NCI-H128 (cell line): ENCODE measurements at regions not wholly inside any gene's neighbourhood (a gene's known extent, or its start where the extent isn't known, plus 50 kb on each side); places are given as distances from the start of the nearest gene placed in this dataset.
"Not testable (repeated sequence)": the region's sequence is repeated elsewhere in the genome, so short reads cannot be mapped to it uniquely, and the experiment has no call there.

Experiments
- DNase-seq: peaks from one replicate; lab custom pipeline; 2025; ENCODE audit not compliant: unreplicated experiment; lab: John Stamatoyannopoulos, UW

DNA sequence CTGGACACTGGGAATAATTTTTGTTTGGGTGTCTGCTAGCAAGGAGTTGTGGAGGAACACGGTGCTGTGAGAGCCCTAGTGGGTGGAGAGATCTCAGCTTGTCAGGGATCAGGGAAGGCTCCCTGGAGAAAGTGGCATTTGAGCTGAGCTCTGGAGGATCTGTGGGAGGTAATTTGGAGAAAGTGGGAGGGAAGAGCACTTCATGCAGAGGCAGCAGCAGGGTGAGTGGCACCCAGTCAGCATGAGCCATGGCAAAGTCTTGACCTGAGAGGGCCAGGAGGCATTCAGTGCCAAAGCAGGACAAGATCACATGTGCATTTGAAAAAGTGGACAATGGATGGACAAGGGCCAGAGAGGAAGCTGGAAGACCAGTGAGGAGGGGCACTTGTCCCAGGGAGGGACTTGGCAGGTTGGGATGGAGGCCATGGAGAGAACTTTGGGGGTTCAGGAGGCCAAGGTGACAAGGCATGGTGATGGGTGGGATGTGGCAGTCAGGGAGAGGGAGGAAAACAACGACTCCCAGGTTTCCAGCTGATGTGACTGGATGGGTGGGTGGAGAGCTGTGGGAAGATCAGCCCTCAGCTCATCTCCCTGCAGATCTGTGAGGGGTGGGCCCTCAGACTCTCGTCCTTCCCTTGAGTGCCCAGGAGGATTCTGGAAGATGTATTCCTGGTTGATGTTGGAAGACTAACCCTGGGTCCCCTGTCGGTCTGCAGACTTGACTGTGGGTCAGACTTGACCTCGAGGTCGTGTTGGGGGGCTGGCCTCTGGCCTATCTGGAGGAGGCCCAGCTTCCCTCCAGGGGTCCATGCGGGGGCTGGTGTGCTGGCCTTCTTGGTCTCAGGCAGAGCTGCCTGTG, 68.9 kb upstream of the PITX1 start:
- no peak for DNase-seq

DNA sequence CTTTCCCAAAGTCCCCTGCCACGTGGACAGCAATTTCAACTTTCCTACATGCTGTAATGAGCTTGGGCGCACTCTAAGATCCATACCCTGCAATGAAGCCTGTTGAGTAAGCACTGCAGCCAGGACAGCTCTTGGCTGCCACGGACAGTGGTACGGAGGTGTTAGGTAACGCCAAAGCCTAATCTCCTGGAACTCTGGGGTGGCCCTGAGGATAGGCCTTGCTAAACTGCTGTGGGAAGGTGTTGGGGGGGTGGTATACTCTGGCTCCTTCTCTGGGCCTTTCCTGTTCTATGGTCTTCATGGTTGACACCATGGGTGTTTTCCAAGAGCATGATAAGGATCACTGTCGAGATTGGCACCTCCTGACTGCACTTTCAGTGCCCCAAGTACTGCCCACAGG, 66.4 kb upstream of the PITX1 start:
- DNase-seq: no peak

DNA sequence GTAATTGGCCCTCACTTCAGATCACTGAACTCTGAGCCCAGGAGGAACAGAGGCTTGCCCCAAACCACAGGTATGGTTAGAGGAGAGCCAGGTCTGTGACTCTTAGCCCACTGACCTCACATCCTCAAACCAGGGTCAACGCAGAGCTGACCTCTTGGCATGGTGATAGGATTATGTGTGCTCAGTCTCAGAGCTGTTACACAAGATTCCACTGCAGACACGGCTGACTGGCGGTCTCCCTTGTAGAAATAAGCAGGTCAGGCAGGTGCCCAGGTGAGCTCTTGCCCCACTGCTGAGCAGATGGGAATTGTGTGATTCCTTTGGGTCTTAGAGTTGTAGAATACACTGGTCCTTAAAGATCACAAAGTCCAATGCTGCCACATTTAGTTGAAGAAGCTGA, 66.0 kb upstream of the PITX1 start:
- no peak for DNase-seq

DNA sequence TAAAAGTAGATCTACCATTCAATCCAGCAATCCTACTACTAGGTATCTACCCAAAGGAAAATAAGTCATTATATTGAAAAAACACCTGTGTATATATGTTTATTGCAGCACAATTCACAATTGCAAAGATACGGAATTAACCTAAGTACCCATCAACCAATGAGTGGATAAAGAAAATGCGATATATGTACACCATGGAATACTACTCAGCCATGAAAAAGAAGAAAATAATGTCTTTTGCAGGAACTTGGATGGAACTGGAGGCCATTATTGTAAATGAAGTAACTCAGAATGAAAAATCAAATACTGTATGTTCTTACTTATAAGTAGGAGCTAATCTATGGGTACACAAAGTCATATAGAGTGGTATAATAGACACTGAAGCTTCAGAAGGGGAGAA, 63.4 kb upstream of the PITX1 start:
- DNase-seq: no peak

DNA sequence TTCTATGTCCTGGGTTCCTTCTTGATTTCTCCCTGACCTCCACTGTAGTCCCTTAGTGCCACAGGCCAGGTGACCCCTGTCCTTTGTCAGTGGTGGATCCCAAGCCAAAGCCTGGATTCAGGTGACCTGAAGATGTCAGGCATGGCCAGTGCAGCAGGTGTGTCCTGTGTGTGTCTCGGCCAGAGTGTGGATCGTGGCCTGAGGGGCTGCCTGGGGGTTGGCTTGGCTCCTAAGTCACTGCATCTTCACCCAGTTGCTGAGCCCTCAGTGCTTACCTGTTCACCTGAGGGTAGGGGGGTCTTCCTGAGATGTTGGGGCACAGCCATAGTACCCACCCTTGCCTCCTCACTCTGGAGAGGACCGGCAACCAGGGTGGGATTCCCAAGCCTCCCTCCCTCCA, 61.8 kb upstream of the PITX1 start:
- DNase-seq: no peak

DNA sequence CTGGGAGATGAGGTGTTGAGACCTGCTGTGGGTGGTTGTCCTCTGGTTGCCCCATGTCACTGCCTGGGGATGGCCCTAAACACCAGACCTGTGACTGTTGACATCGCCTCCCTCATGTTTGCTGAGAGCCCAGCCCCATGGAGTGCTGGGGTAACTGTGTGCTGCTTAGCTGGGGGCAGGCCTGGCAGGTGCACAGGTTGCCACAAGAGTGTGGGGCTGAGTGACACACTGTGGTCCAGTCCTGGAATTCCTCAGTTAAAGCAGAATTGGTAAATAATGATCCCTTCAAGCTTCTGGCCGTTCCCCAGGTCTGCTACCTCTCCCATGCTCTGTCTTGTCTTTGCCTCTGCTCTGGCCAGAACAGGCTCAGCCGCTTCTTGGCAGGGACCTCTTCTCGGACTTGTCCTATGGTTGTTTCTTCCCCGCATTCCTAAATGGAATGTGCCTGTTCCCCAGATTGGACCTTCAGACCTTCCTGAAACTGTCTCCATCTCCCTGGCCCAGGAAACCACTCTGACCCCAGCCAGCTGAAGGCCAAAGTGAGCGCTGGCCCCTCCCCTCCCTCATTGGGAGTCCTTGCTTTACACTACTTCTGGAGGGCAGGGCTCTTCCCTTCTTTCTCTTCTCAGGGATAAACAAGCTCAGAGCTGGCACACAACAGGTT, 61.2 kb upstream of the PITX1 start:
- DNase-seq: no peak

DNA sequence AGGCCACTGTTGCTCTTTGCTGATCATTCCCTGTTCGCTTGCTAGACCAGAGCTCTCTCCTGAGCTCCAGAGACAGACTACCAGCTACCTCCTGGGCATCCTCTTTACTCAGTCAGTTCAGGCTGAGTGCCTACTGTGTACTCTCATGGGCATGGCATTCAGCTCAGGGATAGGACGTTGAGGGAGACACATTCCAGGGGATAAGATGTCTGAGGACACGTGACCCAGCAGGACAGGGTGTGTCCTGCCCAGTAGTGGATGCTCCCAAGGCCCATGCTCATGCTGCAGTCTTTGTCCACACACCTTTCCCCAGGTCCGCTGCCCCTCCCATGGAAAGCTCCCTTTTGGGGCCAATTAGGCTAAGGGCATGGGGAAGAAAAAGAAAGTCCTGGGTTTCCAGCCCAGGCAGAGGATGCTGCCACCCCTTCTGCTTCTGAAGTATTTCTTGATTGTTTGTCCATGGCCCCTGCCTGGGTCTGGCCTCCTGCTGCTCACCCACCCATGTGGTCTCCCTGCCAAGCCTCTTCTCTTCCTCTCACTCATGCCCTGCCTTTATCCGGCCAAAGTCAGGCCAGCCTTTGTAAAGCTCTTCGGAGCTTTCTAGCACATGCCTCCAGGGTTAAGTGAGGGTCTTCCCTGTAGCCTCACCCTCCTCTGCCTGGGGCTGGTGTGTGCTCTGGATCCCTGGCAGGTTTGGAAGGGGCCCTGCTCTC, 60.5 kb upstream of the PITX1 start:
- no peak for DNase-seq

DNA sequence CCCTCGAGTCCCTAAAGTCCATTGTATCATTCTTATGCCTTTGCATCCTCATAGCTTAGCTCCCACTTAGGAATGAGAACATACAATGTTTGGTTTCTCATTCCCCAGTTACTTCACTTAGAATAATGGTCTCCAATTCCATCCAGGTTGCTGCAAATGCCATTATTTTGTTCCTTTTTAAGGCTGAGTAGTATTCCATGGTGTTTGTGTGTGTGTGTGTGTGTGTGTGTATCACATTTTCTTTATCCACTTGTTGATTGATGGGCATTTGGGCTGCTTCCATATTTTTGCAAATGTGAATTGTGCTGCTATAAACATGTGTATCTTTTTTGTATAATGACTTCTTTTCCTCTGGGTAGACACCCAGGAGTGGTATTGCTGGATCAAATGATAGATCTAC, 59.5 kb upstream of the PITX1 start:
- not testable (repeated sequence) for DNase-seq

DNA sequence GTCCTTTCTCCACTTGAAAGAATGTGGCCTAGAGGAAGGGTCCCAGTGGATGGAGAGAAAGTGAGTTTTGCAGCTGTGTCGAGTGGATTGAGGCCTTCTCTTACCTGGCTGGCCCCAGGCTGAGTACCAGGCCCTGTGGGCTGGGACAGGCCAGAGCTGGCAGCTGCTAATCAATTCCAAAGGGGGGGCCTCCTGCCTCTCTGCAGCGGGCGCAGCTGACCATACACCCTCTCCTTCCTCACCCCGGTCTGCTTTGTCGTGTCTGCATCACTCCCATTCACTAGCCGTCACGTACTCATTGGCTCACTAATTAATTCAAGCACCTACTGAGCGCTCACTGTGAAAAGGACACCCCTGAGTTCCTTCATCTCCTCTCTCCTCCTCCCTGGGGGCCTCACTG, 58.4 kb upstream of the PITX1 start:
- no peak for DNase-seq

DNA sequence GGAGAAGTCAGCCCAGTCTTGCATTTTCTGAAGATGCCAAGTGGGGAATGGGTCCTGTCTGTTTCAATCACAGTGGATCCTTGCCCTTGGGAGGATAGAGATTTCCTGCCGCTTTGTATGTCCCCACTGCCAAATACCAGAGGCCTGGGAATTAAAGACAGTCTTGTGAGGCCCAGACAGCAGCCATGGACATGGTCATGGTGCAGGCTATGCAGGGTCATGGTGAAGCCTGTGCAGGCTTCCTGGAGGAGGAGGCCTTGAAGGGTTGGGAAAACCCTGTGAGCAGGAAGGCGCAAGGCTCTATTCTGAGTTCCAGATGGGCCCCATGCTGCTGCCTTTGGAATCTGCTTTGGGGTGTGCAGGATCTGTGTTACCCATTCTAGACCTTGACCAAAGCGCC, 57.3 kb upstream of the PITX1 start:
- no peak for DNase-seq

DNA sequence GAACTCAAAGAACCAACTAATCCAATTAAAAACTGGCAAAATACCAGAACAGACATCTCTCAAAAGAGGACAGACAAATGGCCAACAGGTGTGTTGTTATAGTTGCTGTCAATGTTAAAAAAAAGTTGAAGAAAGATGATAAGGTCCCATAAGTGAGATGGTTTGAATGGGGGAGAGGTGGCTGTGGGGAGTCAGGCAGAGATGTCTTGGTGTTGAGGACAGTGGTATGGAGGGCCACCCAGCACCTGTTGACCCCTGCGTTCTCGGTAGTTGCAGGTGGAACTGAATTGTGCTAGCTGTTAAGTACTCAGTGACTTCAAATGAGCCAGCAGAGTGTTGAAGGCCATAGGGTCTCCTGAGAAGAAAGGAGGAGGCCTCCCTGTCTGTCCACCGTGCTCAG, 55.9 kb upstream of the PITX1 start:
- no peak for DNase-seq

DNA sequence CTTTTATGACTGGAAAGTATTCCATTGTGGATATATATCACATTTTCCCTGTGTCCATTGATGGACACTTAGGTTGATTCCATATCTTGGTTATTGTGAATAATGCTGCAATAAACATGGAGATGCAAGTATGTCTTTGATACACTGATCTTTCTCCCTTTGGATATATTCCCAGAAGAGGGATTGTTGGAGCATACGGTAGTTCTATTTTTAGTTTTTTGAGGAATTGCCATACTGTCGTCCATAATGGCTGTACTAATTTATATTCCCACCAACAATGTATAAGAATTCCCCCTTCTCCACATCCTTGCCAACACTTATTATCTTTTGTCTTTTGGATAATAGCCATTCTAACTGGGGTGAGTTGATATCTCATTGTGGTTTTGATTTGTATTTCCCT, 54.9 kb upstream of the PITX1 start:
- DNase-seq: no peak

DNA sequence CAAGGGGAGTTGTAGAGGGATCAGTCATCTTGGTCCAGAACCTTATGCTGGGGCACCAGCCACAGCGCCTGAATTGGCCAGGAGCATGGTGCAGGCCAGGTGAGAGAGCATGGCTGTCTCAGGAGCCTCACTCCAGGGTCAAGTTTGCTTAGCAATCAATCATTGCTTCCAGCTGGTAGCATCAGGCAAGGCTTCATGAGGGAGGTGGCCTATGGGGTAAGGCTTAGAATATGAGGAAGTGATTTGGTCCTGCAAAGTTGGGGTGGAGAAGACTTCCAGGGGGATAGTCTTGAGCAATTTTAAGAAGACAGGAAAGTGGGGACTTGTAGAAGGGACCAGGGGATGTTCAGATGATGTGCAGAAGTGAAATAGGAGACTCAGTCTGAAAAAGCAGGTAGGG, 53.9 kb upstream of the PITX1 start:
- DNase-seq: no peak

DNA sequence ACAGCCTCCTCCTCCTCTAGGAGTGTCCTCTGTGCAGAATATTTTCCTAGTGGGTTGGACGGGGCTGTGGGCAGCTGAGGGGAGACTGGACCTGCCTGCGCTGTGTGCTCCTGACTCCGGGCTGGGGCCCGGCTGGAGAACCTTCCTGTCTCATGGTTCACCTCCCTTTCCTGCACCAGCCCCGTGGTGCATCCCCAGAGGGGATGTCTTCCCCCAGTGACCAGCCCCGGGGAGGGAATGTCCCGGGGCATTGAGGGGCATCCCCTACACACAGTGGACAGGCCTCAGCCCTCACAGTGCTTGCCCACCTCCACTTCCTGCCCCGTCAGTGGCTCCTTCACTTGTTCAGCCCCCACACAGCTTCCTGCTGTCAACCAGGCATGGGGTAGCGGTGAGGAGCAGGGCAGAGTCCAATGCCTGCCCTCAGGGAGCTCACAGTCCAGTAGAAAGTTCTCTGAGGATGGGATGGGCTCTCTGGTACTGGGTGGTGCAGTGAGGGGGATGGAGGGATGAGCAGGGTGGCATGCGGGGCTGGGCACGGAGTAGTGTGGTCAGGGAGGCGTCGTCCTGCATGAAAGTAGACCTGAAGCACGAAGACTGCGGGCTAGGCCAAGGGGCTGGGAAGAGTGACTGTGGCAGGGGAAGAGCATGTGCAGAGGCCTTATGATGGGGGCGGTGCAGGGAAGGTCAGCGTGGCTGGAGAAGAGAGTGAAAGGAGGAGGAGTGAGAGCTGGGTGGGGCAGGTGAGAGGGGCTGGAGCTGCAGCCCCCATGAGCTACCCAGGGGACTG, 52.1 kb upstream of the PITX1 start:
- DNase-seq: no peak

DNA sequence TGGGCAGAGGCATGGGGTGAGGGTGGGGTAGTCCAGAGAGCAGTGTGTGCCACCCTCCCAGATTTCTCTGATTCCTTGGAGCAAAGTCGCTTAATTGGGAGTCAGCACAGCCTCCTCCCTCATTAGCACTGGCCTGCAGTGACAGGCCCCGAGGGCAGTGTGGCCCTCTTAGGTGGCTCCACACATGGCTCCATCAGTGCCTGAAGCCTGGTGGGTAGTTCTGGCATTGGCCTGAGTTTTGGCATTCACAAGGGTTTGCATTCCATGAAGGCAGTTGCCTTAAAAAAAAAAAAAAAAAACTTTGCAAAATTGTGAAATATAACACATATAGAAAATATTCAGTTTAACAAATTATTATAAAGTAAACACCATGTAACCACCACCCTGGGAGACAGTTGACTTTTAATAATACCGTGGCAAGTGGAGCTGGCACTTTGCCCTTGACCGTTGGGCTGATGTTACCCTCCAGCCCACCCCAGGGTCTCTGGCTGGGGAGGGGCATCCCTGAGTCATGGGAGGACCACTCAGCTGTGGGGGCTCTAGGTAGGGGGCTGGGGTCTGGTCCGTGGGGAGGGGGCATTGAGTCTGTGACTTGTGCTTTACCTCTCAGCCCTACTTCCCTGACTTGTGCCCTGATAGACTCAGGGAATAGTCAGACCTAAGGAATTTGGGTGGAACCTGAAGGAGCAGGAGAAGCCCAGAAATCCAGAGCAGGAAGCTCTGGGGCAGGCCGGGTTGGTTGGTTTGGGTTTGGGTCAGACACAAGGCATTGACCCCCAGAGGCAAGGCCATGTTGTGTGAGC, 51.3 kb upstream of the PITX1 start:
- DNase-seq: no peak
